NOMO-1 (cell line): ENCODE measurements at regions not wholly inside any gene's neighbourhood (a gene's known extent, or its start where the extent isn't known, plus 50 kb on each side); places are given as distances from the start of the nearest gene placed in this dataset.
"Not testable (repeated sequence)": the region's sequence is repeated elsewhere in the genome, so short reads cannot be mapped to it uniquely, and the experiment has no call there.

Experiments used
- DNase-seq, 2 experiments: peaks; one replicate each; lab custom pipeline; 2025; ENCODE audit not compliant: unreplicated experiment in 2 of 2; lab: John Stamatoyannopoulos, UW

DNA sequence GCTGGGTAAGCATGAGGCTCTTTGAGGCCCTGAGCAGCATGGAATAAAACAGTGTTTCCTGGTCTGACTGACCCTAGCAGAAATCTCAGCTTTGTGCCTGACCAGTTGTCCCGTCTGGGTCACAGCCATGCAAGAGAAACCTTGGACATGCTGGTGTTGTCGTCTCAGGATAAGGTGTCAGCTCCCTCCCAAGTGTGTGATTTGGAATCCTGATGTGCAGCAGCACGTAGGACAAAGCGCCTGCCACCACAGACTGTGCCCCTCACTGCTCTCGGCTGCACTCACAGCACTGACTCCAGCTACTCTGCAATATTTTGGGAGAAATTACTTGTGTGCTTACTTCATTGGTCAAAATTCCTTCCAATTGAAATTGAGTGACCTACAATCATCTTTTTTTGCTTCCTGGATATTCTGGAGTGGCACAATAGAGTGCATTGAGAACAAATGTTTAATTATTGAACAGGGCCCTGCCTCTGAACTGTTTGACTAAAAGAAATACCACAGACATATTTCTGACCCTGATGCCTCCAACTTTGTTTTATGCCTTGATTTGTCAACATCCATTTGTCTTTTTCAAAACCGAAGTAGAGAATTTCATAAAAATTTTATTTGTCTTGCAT, 352.4 kb downstream of the SOCS6 start:
- no peak for DNase-seq

DNA sequence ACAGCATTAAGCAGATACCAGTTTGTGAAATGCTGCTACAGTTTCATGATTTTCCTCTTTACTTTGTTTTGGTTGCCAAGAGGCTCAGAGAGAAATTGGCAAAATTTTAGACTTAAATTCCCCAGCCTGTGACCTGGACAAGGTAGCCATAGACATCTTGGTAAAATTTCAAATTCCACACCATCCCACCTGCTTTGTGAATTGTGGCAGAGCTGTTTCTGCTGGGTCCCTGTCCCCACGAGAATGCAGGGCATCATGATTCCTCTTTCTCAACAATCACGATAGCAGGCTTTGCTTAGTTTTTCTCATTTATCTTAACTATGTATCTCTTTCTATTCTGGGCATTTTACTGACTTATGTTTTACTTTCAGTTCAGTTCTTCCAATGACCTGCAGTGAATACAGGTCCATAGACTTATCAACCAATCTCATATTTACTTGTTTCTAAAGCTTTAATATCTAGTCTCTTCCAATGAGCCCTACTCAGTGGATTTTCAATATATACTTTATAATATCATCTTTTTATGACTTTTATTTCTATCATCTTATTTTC, 351.6 kb downstream of the SOCS6 start:
- DNase-seq: no peak

DNA sequence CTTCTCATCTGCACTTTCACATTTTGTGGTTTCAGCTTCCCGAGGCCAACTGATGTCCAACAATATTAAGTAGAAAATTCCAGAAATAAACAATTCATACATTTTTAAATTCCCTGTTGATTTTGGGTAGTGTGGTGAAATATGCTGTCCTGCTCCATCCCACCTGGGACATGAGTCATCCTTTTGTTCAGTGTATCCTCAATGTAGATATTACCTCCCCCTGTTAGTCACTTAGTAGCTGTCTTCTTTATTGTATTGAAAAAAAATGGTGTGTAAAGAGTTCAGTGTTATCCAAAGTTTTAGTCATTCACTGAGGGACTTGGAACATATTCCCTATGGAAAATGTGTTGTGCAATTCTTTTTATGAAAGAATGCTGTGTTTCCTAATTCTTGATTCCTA, 348.1 kb downstream of the SOCS6 start:
- no peak for DNase-seq

DNA sequence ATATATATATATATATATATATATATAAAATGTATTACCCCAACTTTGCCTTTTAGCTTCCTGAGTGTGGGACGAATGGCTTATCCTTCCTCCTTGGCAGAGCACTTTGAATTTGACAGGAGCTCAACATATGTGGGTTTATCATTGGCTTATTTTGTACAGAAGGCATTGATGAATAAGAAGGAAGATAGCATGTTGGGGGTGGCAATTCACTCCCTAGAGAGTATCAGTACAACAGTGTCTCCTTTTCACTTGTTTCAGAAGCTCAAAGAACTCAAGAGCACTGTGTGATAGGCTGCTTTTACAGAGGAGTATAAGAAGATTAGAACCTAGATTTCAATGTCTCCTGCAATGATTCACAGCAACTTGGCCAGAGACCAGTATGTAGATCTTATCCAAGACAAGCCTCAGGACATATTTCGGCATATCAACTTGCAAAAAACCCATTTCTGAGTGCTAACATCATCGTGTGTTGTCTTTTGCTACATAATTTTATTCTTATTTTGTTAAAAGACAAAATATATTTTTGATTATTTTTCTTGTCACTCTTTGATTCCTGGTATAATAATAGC, 345.8 kb downstream of the SOCS6 start:
- DNase-seq: no peak

DNA sequence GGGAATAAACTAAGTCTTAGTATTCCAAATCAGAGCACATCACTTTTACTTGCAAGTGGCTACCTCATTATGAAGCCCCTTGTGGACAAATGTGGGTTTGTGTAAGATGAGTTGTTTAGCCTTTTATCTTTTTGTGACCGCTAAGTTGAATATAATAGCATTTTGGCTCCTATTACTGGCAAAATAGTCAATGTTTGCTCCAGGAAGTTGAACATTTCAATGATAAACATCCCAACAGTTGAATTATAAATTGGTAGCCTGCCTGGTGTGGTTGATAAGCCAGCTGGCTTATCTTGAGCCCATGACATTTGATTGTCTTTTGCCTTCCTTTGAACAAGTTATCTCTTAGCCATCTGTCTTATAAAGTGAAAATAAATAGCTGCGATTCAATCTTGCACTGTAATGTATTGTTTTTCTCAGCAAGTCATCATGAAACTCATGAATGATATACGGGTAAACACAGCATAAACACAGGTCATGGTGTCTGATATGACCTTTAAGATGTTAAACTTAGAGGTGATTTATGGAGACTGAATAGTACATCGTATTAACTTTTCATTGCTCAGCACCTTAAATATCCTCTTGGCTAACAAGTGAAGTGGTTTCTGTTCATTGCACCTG, 338.4 kb downstream of the SOCS6 start:
- DNase-seq: no peak

DNA sequence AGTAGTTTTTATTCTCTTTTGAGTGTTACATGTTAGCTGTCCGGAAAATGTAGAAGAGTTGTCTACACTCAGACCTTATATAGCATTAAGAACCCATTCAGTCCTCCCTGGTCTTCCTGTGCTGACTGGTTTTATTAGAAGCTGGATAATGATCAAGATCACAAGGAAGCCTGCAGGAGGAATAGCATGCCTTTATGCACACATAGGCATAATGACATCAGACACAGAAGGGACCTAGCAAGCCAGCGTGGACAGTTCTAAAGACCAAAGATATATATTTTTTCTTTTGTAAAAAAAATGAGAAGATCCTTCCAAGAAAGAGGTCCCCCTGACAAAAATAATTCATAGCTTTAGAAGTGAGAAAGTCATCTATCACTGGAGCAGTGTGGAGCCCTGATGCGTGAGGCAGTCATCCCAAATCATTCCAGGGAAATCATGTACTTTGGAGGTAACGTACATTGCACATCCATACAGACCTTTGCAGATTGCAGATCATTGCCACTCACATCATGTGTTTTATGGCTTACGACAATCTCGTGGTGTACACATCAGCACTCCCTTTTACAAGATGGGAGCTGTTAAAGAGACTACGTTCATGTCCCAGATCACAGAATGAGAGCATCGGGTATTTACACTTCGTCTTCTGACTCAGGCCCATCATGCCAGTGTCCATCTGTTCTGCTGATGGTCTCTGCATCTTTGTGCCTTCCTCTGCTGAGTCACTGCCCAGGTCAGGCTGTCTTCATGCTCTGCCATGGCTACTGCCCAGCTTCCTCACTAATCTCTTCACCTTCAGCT, 334.0 kb downstream of the SOCS6 start:
- no peak for DNase-seq

DNA sequence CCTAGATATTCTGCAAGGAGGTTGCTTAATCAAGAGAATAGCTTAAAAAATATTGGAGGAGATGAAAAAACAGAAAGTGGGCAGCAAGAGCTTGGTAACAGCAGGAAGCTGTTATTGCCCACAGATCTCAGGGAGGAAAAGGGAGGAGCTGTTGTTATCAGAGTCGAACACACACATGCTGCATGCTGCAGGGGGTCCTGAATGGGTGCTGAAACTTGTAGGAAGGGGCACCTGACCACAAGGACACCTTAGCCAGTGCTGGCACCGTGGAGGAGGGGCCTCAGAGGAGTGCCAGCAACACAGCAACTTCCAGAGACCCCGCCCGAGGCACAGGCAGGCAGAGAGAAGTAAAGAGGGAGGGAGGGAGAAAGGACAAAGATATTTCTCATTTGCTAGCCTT, 332.9 kb downstream of the SOCS6 start:
- no peak for DNase-seq

DNA sequence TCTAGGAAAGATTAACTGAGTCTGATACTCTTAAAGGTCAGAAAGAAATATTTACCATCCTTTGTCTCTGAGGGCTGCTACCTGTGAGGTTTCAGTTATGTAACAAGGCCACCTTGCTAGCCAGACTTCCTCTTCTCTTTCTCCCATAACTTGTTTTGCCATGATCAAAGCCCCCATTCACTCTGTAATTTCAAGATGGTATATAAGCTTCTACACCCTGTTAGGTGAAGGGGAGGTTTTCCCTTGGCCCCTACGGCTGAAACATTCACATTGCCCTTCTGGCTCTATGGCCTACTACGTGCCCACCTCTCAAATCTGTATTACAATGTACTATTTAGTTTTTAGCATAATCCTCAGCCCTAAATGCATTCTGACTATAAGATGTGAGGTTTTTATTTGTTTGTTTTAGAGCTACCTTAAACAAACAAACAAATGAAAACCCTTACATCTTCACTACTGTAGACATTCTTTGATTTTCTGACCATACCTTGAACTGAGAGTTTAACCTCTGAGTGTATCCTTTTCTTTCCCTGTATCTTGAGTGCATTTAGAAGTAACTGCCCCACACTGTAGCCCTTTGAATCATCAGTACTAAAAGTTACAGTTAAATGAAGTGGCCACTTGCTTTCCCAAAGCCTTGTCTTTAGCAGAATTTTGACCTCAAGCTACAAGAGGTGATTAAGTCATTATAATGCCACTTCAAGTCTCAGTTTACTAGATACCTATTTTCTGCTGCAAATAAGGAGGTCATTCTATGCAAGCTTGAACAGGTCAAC, 332.2 kb downstream of the SOCS6 start:
- no peak for DNase-seq

DNA sequence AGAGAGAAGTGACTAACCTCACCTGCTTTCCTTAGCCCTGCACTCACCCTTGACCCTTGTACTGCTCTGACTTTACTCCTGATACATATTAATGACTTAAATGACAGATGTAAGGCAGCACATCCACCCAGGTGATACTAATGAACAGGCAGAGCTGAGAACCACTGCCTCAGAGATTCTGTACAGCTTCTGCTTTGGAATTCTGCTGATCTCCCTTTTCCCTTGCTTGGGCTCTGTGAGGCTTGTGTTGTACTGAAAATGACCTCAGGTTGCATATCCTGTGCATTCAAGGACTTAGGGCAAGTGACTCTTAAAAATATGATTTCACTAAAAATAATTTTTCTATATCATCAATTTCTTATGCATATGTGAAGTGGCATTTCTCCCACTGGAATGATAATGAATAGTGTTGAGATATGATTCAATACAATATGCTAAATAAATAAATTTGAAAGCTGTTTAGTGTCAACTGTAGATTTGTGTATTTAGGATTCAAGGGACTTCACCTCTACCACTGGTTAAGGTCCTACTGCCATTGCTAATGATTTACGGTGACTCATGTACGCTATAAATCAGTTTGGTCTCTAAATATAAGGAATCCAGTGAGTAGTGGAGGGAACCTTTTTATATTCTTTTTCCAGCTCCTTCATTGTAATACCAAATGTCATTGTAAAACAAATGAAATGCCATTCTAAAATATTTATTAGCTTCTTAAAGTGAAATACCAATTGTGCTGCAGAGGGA, 328.3 kb downstream of the SOCS6 start:
- no peak for DNase-seq

DNA sequence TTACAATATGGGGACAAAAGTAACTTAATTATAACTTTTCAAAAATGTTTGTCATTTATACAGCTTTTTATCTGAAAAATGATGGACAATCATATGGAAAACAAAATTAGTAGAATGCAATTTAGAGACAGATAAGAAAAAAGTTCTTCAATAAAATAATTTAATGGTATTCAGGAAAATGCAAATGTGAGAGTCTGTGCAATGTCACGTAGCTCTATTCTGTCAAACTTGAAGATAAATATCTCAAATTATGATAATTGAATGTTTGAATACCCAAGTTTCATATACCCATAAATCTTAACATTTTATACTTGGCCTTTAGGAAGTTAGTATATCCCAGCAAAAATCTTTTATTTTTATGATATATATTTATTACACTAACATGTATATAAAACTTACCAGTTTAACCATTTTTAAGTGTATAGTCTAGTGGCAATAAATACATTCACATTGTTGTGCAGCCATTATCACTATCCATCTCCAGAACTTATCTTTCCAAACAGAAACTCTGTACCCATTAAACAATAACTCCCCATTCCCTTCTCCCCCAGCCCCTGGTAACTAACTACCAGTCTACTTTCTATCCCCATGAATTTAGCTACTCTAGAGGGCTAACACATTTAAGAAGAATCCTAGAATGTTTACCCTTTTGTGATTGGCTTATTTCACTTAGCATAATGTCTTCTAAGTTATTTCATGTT, 311.5 kb downstream of the SOCS6 start:
- no peak for DNase-seq

DNA sequence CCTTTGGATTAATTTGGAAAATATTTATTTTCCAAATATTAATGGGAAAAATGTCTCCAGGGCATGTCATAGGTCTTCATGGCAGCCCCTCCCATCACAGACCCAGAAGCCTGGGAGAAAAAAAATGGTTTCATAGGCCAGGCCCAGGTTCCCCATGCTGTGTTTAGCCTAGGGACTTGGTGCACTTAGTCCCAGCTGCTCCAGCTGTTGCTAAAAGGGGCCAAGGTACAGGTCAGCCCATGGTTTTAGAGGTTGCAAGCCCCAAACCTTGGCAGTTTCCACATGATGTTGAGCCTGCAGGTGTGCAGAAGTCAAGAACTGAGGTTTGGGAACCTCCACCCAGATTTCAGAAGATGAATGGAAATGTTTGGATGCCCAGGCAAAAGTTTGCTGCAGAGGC, 309.6 kb downstream of the SOCS6 start:
- no peak for DNase-seq

DNA sequence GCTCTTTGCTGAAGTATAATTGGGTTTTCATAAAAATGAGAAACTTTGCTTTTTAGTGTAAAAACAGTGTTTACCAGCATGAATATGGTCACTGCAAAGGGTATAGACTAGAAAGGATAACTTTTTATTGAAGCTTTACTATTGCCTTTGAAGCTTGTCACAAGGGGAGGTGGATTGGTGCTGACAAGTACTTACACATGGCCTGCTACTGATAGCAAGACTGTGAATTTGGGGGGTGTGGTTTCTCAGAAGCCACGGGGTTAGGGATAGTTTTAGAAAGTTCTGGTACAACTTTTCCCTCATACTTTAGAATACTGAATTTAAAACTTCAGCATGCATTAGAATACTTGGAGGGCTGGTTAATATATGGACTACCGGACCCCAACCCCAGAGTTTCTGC, 294.1 kb downstream of the SOCS6 start:
- DNase-seq: no peak

DNA sequence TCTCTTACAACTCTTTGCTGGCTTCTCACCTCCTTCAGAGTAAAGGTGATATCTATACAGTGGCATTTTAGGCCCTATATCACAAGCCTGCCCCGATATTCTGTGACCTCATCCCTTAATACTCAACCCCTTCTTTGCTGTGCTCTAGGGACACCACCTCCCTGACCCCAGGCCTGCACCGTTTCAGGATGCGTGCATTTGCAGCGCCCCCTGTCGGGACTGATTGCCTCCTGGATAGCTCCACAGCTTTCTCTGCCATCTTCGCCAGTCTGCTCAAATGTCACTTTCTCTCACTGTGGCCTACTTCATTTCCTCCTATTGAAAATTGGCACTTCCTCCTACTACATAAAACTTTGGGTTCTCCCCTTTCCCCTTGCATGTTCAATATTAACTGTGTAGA, 289.6 kb downstream of the SOCS6 start:
- DNase-seq: no peak

DNA sequence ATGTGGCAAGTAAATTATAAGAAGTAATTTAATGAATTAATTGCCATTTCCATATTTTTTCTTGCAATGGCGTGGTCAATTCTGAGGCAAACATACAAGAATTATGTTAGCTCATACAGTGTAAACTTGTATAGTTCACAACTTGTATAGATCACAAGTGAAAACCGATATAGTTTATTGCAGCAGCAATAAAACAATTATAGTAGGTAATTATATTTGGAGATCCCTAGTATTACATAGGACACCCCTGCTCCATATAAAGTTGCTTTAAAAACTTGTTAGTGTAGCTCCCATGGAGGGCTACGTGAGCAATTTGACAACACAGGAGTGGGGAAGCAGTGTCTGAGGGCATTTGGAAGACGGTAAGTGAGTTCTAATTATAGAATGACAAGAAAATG, 288.2 kb downstream of the SOCS6 start:
- no peak for DNase-seq

DNA sequence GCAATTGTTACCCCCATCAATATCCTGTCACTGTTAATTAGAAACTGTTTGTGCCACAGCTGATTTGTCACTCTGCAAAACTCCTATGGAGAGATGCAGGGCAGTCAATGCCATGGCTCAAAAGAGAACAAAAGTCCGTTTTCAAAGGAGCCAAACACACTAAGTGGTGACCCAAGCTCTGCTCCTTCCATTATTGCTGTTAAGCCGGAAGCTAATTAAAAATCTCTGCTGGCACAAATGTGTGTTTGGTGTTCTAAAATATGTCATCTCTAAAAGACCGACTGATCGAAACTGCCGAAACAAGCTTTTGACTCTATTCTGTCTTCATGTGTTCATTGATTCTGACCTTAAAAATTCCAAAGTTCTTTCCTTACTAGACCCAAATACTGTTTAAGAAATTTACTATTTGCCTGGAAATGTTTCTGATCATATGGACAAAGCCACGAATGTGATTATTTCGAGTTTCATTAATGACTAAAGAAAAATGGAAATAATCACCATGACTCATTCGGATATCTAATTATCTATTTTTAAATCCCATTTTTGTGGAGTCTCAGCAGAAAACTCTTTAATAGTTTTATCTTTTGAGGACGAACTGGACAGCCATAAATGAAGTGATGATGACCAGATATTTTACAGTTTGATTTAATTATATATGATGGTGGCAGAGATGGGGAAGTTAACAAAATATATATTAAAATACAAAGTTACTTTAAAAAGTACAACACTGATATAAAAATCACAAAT, 287.6 kb downstream of the SOCS6 start:
- DNase-seq: no peak

DNA sequence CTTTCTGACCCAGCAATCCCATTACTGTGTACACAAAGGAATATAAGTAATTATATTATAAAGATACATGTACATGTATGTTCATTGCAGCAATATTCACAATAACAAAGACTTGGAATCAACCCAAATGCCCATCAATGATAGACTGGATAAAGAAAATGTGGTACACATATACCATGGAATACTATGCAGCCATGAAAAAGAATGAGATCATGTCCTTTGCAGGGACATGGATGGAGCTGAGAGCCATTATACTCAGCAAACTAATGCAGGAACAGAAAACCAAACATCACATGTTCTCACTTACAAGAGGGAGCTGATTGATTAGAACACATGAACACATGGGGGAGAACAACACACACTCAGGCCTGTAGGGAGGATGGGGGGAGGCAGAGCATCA, 286.1 kb downstream of the SOCS6 start:
- not testable (repeated sequence) for DNase-seq

DNA sequence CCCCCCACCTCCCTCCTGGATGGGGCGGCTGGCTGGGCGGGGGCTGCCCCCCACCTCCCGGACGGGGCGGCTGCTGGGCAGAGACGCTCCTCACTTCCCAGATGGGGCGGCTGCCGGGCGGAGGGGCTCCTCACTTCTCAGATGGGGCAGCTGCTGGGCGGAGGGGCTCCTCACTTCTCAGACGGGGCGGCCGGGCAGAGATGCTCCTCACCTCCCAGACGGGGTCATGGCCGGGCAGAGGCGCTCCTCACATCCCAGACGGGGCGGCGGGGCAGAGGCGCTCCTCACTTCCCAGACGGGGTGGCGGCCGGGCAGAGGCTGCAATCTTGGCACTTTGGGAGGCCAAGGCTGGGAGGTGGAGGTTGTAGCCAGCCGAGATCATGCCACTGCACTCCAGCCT, 280.8 kb downstream of the SOCS6 start:
- not testable (repeated sequence) for DNase-seq

DNA sequence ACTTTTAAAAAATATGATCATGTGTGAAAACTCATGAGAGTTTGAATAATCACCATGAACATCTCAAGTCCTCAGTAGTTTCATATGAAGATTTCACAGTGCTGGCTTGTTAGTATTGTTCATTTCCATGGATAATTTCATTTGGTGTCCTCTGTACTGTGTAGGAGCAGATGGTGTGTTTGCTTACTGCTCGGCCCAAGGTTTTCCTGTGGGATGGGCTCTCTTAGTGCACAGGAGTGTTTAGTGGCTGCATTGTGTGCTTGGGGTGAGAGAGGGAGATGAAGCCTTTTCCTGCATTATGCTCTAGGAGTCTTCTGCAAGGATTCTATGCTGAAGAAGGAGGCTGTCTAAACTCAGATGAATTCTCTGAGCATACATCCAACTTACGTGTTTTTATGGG, 270.6 kb downstream of the SOCS6 start:
- no peak for DNase-seq

DNA sequence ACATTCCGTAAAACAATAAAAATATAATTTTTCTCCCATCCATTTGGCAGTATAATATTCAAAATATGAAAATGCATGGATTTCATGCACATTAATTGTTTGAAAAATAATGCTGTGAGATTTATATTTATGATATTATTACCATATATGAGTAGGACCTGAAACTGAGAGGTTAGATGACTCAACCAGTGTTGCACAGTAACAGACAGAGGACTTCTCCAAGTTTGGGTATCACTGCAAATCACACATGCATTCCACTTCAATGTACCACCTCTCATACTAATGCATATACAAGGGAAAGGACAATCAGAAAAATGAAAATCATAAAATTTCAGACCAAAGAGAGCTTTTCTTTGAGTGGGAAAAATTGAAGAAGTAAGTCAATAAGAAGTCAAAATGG, 269.5 kb downstream of the SOCS6 start:
- DNase-seq: no peak
